ENCODE measurements at regions not wholly inside any gene's neighbourhood (a gene's known extent, or its start where the extent isn't known, plus 50 kb on each side); places are given as distances from the start of the nearest gene placed in this dataset.

DNA sequence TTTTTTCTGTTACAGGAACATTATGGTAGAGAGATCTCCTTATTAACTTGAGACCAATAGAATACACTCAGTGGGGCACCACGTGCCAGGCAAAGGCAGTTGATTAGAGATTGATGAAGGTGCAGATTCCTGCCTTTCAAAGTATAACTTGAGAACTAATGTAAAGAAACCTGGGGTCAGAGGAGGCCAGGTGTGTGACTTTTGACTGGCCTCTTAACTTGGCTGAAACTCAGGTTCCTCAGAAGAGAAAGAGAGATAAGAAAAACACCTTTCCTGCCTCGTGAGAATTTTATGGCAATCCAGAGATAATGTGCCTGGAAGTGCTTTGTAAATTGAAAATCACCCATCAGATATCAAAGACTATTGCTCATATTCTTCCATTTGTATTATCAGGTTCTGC, 110.7 kb upstream of the GZMB start:
- ChIA-PET CTCF (no interaction called here), POLR2A (no interaction called here)
- no peak for TF ChIP-seq FOSB (CRISPR knock-in tag; IDR thresholded peaks at IDR 0.05)
- TF ChIP-seq BHLHE40 (IDR thresholded peaks at IDR 0.05; ENCODE audit: low read depth, low read length): no peak
- TF ChIP-seq, protein P1, sequence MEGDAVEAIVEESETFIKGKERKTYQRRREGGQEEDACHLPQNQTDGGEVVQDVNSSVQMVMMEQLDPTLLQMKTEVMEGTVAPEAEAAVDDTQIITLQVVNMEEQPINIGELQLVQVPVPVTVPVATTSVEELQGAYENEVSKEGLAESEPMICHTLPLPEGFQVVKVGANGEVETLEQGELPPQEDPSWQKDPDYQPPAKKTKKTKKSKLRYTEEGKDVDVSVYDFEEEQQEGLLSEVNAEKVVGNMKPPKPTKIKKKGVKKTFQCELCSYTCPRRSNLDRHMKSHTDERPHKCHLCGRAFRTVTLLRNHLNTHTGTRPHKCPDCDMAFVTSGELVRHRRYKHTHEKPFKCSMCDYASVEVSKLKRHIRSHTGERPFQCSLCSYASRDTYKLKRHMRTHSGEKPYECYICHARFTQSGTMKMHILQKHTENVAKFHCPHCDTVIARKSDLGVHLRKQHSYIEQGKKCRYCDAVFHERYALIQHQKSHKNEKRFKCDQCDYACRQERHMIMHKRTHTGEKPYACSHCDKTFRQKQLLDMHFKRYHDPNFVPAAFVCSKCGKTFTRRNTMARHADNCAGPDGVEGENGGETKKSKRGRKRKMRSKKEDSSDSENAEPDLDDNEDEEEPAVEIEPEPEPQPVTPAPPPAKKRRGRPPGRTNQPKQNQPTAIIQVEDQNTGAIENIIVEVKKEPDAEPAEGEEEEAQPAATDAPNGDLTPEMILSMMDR (IDR thresholded peaks at IDR 0.05): no peak
- TF ChIP-seq, protein P2, sequence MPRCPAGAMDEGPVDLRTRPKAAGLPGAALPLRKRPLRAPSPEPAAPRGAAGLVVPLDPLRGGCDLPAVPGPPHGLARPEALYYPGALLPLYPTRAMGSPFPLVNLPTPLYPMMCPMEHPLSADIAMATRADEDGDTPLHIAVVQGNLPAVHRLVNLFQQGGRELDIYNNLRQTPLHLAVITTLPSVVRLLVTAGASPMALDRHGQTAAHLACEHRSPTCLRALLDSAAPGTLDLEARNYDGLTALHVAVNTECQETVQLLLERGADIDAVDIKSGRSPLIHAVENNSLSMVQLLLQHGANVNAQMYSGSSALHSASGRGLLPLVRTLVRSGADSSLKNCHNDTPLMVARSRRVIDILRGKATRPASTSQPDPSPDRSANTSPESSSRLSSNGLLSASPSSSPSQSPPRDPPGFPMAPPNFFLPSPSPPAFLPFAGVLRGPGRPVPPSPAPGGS (IDR thresholded peaks at IDR 0.05): no peak
- WGBS (ENCODE audit: missing lambda C conversion rate): 2% methylated on average over 2 of the region's 2 CpGs
- DNase-seq (ENCODE audit: low read depth in 1 of 2, low spot score in 1 of 2) (no peak), FAIRE-seq (no peak), ATAC-seq (no peak)
- Histone ChIP-seq H3K4me2 (no peak overlapping the region), H3K4me1 (no peaks in the 10 kb centered on the region), H3K27ac (no peak overlapping the region), H3K9me3 (0 out of 3 replicates have a peak, but pooled peaks cover 3% of the 10 kb centered on the region), H3K4me3 (no peak overlapping the region)

DNA sequence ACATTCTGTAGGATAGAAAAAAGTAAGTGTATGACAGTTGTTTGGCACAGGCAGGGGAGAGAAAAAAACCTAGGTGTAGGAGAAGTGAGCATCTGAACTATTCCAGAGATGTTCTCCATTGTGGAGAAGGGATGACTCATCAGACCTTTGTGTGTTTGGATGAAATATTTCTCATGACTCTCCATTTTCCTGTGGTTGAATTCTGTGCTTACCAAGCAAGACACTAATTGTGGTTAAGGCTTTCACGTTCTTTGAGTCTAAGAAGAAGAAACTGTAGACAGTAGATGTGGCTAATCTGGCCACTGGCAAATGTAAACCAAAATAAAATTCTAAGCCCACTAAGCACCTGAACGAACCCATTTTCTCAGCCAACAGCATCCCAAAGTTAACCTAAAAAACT, 107.9 kb upstream of the GZMB start:
- CTCF ChIA-PET: no interaction called here
- WGBS (ENCODE audit: missing lambda C conversion rate): 0% methylated on average over 2 of the region's 2 CpGs
- FAIRE-seq (no peak), DNase-seq (ENCODE audit: low read depth in 1 of 2, low spot score in 1 of 2) (no peak), ATAC-seq (no peak)
- POLR2A ChIA-PET: no interaction called here
- H3K27ac ChIP-seq: no peak overlapping the region
- H3K4me3 ChIP-seq: no peak overlapping the region
- no peaks in the 10 kb centered on the region for H3K9me3 ChIP-seq
- H3K4me2 ChIP-seq: no peak overlapping the region
- H3K4me1 ChIP-seq: no peaks in the 10 kb centered on the region
- TF ChIP-seq FOSL2 (IDR thresholded peaks at IDR 0.05) (no peak), FOSL2 (CRISPR knock-in tag; IDR thresholded peaks at IDR 0.05) (peak; percentile 56), JUNB (IDR thresholded peaks at IDR 0.05) (no peak)

DNA sequence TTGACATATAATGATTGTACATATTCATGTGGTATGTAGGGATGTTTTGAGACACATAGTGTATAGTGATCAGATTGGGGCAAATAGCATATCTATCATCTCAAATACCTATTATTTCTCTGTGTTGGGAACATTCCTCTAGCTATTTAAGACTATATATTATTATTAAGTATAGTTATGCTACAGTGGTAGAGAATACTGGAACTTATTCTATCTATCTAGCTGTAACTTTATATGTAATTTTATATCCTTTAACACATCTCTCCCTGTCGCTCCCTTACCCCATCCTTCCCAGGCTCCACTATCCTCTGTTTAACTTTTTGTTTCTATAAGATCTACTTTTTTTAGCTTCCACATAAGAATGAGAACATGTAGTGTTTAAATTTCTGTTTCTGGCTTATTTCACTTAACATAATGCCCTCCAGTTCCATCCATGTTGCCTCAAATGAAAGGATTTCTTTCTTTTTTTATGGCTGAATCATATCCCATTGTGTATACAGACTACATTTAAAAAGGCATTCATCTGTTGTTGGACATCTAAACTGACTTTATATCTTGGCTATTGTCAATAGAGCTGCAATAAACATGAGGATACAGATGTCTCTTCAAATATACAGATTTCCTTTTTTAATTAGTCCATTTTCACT, 102.1 kb upstream of the GZMB start:
- 0% methylated on average over 1 of the region's 1 CpG for WGBS (ENCODE audit: missing lambda C conversion rate)
- POLR2A ChIA-PET: no interaction called here

More for the DNA sequence above, 102.1 kb upstream of the GZMB start:
- H3K4me1 ChIP-seq: no peaks in the 10 kb centered on the region
- DNase-seq (ENCODE audit: low read depth in 1 of 2, low spot score in 1 of 2) (no peak), FAIRE-seq (no peak), ATAC-seq (no peak)
- CTCF ChIA-PET: interaction anchor here (0.9 to 2.9 kb wide), 2 partner anchors 13 to 26 kb away, joined by 3 to 9 read pairs; no protein-coding TSS in a partner anchor
- H3K4me3 ChIP-seq: no peak overlapping the region
- H3K4me2 ChIP-seq: no peak overlapping the region
- TF ChIP-seq NPAS2 (CRISPR knock-in tag; IDR thresholded peaks at IDR 0.05; ENCODE audit: borderline replicate concordance): no peak
- TF ChIP-seq, protein P2 (IDR thresholded peaks at IDR 0.05): no peak
- TF ChIP-seq, protein P3, sequence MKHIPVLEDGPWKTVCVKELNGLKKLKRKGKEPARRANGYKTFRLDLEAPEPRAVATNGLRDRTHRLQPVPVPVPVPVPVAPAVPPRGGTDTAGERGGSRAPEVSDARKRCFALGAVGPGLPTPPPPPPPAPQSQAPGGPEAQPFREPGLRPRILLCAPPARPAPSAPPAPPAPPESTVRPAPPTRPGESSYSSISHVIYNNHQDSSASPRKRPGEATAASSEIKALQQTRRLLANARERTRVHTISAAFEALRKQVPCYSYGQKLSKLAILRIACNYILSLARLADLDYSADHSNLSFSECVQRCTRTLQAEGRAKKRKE (CRISPR knock-in tag; IDR thresholded peaks at IDR 0.05; ENCODE audit: low read depth): no peak
- no peak for TF ChIP-seq EHMT2 (IDR thresholded peaks at IDR 0.05; ENCODE audit: low read depth)
- TF ChIP-seq, protein P4, sequence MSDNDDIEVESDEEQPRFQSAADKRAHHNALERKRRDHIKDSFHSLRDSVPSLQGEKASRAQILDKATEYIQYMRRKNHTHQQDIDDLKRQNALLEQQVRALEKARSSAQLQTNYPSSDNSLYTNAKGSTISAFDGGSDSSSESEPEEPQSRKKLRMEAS (IDR thresholded peaks at IDR 0.05): no peak
- no peak for TF ChIP-seq ZNF302 (CRISPR knock-in tag; IDR thresholded peaks at IDR 0.05)
- TF ChIP-seq RFX5 (IDR thresholded peaks at IDR 0.05): no peak
- TF ChIP-seq HOXB5 (CRISPR knock-in tag; IDR thresholded peaks at IDR 0.05): no peak
- TF ChIP-seq NFE2L2 (conservative IDR thresholded peaks at IDR 0.05; ENCODE audit: low read length): no peak
- no peak for TF ChIP-seq CBX8 (IDR thresholded peaks at IDR 0.05)
- no peak for TF ChIP-seq PHF8 (IDR thresholded peaks at IDR 0.05; ENCODE audit: borderline replicate concordance, low read depth)
- TF ChIP-seq ZFP36 (IDR thresholded peaks at IDR 0.05; ENCODE audit: borderline replicate concordance, partially characterized antibody): no peak
- TF ChIP-seq TP53 (CRISPR knock-in tag; IDR thresholded peaks at IDR 0.05): no peak
- TF ChIP-seq SREBF2 (IDR thresholded peaks at IDR 0.05): no peak
- H3K27ac ChIP-seq: no peak overlapping the region
- H3K9me3 ChIP-seq: no peaks in the 10 kb centered on the region

All from A549 (cell line).